DMS153 treated with DMSO at 0.1 percent for 48 hours (cell line): ENCODE measurements at regions not wholly inside any gene's neighbourhood (a gene's known extent, or its start where the extent isn't known, plus 50 kb on each side); places are given as distances from the start of the nearest gene placed in this dataset.

Experiments
- DNase-seq: peaks from one replicate; lab custom pipeline; 2025; ENCODE audit not compliant: unreplicated experiment; lab: John Stamatoyannopoulos, UW

DNA sequence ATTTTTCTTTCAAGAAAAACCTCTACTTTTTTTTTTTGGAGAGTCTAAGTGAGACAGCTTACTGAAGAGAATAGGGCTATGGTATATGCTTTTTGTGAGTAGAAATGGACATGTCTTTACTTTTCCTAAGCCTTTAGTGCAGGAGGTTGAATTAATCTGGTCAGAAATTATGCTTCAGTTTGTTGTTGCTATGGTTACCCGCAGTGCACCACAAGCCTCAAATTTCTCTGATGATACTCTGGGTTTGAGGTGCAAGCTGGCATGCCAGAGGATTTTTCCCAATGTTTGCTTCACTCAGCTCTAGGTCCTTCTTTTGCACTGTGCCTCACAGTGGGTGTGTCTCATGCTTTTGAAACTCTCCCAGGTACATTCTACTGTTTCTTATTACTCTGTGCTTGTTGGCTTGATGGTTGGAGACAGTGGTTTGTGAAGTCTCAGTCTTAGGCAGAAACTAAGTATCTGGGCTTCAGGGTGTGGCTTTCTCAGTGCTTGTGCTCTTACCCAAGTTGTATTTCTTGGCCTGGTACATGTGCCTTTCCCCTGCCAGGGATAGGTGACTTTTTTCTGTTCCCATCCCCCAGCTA is 278.3 kb downstream of the RBM43 start:
- DNase-seq, result no peak

GRCh38 chr2:150981826-150982225 is 279.8 kb downstream of the RBM43 start:
- DNase-seq, result no peak

- DNase-seq, result no peak
Observed at GRCh38 chr2:150978053-150978452, 283.6 kb downstream of the RBM43 start.

- DNase-seq, result no peak
Observed at GRCh38 chr2:150977296-150977695, 284.4 kb downstream of the RBM43 start.

GRCh38 chr2:150976604-150977003 is 285.1 kb downstream of the RBM43 start:
- DNase-seq, result no peak

DNA sequence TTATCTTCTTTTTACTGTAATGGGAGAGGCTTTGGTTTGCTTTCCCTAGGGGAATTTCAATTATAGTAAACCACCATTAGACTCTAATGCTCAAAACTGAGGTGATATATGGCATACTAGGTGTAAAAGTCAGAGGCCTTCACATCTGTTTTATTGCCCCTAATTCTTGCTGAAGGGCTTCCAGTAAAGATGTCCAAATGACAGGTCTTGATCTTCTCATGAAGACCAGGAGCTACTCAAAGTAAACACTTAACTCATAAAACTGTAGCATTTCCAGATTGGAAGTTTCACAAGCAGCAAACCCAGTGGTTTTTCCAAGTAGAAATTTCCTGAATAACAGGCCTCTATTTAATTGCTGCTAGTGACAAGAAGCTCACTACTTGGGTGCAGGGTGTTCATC is 286.8 kb downstream of the RBM43 start:
- DNase-seq, result no peak

DNA sequence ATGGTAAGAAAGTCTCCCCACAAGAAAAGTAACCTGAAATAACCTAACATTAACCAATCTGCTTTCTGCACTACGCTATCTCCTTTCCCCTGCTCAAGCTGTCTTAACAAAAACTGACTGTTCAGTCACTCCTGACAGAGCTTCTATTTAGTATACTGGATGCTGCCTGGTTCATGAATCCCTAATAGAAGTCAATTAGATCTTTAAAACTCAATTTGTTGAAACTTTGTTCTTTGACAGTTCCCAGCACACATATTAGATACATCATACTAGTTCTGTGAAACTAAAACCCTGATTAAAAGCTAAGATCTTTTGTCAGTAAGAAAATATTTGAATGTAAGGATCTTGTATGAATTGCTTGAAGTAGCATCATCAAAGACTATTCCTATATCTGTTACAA is 287.4 kb downstream of the RBM43 start:
- no peak for DNase-seq

GRCh38 chr2:150971910-150972309 is 289.8 kb downstream of the RBM43 start:
- DNase-seq, result no peak

DNA sequence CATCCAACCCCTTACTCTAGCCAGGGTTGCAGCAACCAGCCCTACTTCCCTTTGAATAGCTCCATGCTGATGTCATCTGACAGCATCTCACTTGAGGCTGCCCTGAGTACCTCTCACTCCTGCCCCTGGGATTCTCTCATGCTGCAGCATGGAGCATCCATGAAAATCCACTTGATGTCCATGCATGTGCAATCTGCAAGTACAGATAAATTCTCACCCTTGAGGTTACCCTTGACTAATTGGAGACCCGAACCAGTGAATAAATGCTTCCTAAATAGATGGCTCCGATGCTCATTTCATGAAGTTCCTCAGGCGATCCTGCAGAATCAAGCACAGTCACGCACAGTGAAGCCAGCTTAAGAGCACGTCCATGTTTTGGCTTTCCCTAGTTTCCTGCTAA is 298.3 kb downstream of the RBM43 start:
- no peak for DNase-seq

DNA sequence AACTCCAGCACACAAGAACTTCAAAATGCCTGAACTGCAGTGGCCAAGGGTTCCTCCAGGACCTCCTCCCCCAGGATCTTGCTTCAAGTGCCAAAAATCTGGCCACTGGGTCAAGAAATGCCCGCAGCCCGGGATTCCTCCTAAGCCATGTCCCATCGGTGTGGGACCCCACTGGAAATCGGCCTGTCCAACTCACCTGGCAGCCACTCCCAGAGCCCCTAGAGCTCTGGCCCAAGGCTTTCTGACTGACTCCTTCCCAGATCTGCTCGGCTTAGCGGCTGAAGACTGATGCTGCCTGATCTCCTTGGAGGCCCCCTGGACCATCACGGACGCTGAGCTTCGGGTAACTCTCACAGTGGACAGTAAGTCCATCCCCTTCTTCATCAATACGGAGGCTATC is 306.4 kb downstream of the RBM43 start:
- no peak for DNase-seq

- DNase-seq, result no peak
Observed at GRCh38 chr2:150946831-150947230, 314.8 kb downstream of the RBM43 start.

DNA sequence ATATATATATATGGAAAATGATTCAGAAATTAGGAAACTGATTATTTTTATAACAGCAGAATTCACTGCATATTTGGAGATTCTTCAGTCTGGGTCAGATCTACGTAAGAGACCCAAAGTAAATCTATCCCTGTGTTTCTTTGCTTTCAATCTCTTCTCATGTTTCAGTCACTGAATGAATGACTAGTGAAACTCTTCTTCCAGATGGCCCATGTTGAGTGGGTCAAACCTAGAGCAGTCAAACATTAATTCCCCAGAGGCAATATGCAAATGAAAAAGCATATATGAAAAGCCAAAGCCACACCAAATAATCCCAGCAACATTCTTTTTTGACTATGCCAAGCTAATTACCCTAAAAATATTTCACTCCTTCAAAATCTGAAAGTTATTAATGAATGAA is 317.3 kb downstream of the RBM43 start:
- DNase-seq, result no peak

- DNase-seq, result no peak
Observed at GRCh38 chr2:150939087-150939486, 322.6 kb downstream of the RBM43 start.

DNA sequence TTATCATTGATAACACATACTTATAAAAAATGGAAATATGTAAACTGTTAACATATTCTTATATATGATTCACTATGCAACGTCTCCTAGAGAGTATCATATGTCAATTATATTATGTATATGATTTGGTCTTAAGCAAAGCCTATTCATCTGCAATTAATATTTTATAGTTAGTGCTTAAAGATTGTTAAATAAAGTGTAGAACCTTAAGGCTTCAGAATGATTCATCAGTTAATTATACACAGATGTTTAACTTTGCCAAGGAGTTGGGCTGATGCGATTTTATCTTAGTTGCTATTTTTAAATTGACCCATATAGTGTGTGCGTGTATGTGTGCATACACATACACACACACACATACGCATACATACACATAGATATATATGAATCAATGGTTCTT is 323.1 kb downstream of the RBM43 start:
- no peak for DNase-seq

DNA sequence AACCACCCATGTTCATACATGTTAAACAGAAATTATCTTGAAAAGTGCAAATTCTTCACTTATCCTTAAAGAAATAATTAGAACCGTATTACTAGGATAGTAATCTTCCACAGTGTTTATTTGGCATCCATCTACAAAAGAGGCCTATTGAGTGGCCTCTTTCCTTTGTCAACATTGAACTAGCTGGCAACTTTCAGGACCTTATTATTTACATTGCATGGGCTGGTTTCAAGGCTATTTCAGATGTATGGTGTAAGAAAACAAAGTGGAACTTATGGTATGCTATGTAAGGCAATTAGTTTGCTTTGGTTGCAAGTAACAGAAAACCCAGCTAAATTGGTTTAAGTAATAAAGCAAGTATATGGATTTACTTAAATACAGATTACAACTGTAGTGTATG is 324.6 kb downstream of the RBM43 start:
- DNase-seq, result no peak

DNA sequence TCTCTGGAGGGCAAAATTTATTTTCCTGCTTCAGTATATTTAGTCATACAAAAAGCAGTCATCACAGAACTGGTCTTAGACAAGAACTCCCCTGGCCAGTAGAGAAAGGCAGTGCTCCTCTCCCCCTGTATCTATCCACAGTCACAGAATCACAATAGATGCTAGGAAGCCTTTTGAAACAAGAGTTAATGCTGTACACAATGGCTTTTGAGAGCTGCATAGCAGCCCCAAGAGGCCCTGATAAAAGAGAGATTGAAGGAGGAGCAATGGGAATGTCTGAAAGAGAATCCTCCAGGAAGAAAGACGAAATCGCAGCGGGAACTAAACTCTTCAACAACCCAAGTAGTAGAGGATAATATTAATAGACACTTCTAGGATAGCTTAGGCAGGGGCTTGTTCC is 330.2 kb downstream of the RBM43 start:
- no peak for DNase-seq

GRCh38 chr2:150925611-150926010 is 336.1 kb downstream of the RBM43 start:
- DNase-seq, result no peak

DNA sequence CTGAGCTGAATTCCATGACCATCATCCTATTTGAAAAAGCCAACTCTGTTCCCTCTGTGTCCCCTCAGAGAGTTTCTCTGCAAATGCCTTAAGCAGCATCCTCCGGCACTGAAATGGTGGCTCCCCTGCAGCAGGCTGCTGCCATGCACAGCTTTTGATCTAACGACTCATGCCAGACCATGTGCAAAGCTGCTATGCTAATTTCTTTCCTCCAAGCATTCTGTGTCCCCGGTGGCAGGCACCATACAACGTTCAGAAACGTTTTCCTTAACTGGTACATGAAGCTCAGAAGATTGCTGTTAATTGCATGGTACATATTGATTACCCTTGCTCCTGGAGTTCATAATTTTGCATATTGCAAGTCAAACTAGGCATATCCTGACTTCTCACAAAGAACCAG is 336.8 kb downstream of the RBM43 start:
- no peak for DNase-seq

- no peak for DNase-seq
Observed at GRCh38 chr2:150919901-150920300, 341.8 kb downstream of the RBM43 start.

- DNase-seq, result no peak
Observed at GRCh38 chr2:150917961-150918713, 343.5 kb downstream of the RBM43 start.

DNA sequence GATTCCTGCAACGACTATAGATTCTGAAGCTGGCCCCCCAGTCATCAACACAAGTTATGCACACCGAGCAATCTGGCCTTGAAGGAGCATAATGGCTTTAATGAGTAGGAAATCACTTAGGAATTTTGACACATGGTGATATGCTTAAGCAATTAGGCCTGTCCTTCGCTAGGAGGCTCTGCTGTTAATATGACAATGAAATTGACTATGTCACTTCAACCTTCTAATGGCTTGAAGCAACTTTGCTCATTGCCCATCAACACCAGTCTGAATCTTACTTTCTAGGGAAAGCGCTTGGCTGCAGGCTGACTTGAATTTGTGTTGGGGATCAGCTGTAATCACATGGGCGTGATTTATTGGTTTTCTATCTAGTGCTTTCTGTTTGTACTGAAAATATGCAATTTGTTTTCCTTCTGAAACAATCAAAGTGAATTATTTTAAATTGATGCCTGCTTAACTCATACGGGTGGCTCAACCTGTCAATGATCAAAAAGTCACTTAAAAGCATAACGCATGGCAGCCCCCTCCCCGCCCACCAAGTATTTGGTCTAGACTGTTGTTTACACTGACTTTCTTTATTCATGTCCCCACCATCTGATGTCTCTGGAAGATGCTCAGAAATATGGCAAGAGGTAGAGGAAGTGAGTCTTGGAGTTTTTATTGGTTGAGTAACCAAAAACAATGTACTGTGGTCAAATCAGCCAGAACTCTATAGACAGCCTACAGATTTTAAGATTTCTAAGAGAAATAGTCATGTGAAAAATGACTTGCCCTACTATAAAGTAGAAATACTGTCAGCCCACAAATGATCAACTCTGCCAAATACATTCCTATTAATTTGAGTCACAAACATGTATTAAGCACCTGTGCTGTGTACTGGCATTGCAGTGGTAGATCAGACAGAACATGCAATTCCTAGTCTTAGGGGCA is 344.9 kb downstream of the RBM43 start:
- DNase-seq, result no peak

DNA sequence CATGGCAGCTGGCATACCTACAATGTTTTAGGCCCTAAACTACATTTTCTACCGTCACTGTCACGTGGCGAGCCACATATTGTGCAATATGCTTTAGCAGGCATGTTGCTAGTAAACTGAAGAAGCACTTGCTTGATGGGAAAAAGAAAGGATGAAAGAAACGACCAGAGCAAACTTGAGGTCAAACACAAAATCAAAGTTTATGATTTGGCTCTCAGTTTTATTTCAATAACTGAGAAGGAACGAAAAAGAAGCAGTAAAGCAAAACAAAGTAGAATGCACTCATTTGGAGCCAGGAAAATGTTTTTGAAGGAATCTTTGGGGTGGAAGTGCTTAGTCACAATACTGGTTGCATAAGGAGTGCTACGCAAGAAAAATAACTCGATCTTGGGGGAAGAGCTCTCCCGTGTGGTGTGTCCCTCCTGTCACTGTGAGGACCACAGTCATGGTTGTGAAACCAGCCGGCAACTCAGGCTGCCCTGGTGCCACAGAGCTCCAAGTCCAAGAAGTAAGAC is 349.8 kb downstream of the RBM43 start:
- DNase-seq, result no peak
